HL-60 (cell line): ENCODE measurements at regions not wholly inside any gene's neighbourhood (a gene's known extent, or its start where the extent isn't known, plus 50 kb on each side); places are given as distances from the start of the nearest gene placed in this dataset.

ENCODE experiments used
- GABPA ChIP-seq: IDR thresholded peaks from 2 replicates; pipeline ENCODE4 v1.6.1; 2012; ENCODE audit warnings: low read depth
- POLR2AphosphoS5 ChIP-seq: IDR thresholded peaks from 2 replicates; pipeline ENCODE4 v1.6.1; 2012; ENCODE audit warnings: low read depth
- TF ChIP-seq, protein P1 (sequence below): IDR thresholded peaks from one replicate; pipeline ENCODE4 v1.5.1; 2011; ENCODE audit warnings: low read length, control low read depth, inconsistent platforms; ENCODE audit not compliant: insufficient read depth
- TF ChIP-seq, protein P2 (sequence below): IDR thresholded peaks from 2 replicates; pipeline ENCODE4 v1.6.1; 2012; ENCODE audit warnings: low read depth; ENCODE audit not compliant: insufficient replicate concordance

DNA sequence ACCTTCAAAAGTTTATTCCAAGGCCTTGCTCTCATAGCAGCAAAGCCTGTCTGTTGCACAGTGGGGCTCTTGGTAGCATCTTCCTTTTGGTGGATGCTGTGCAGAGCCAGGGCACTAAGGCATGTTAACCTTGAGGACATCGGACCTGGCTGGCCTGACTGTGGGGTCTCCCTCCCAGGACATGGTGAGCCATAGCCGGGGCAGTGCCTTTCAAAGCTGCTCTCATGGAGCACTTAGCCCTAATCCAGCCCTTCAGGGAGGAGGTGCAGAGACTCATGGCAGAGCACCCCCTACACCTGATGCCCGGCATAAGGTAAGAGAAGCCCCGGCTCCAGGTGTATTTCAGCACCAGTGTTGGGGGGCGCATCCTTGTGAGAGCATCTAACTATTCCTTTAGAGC, 941.4 kb upstream of the ZNF722 start:
- TF ChIP-seq, protein P1, sequence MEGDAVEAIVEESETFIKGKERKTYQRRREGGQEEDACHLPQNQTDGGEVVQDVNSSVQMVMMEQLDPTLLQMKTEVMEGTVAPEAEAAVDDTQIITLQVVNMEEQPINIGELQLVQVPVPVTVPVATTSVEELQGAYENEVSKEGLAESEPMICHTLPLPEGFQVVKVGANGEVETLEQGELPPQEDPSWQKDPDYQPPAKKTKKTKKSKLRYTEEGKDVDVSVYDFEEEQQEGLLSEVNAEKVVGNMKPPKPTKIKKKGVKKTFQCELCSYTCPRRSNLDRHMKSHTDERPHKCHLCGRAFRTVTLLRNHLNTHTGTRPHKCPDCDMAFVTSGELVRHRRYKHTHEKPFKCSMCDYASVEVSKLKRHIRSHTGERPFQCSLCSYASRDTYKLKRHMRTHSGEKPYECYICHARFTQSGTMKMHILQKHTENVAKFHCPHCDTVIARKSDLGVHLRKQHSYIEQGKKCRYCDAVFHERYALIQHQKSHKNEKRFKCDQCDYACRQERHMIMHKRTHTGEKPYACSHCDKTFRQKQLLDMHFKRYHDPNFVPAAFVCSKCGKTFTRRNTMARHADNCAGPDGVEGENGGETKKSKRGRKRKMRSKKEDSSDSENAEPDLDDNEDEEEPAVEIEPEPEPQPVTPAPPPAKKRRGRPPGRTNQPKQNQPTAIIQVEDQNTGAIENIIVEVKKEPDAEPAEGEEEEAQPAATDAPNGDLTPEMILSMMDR, result no peak
- TF ChIP-seq GABPA, result no peak
- TF ChIP-seq, protein P2, sequence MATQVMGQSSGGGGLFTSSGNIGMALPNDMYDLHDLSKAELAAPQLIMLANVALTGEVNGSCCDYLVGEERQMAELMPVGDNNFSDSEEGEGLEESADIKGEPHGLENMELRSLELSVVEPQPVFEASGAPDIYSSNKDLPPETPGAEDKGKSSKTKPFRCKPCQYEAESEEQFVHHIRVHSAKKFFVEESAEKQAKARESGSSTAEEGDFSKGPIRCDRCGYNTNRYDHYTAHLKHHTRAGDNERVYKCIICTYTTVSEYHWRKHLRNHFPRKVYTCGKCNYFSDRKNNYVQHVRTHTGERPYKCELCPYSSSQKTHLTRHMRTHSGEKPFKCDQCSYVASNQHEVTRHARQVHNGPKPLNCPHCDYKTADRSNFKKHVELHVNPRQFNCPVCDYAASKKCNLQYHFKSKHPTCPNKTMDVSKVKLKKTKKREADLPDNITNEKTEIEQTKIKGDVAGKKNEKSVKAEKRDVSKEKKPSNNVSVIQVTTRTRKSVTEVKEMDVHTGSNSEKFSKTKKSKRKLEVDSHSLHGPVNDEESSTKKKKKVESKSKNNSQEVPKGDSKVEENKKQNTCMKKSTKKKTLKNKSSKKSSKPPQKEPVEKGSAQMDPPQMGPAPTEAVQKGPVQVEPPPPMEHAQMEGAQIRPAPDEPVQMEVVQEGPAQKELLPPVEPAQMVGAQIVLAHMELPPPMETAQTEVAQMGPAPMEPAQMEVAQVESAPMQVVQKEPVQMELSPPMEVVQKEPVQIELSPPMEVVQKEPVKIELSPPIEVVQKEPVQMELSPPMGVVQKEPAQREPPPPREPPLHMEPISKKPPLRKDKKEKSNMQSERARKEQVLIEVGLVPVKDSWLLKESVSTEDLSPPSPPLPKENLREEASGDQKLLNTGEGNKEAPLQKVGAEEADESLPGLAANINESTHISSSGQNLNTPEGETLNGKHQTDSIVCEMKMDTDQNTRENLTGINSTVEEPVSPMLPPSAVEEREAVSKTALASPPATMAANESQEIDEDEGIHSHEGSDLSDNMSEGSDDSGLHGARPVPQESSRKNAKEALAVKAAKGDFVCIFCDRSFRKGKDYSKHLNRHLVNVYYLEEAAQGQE, result no peak
- TF ChIP-seq POLR2AphosphoS5, result no peak
